Liver (tissue), 8 donors: ENCODE measurements at regions not wholly inside any gene's neighbourhood (a gene's known extent, or its start where the extent isn't known, plus 50 kb on each side); places are given as distances from the start of the nearest gene placed in this dataset.

Experiments
- DNase-seq: peaks from one replicate; pipeline ENCODE4 v3.0.0-alpha.2; 2017; ENCODE audit warnings: low spot score
- H3K27ac ChIP-seq, 2 donors: one replicate each; pipeline ENCODE4 v1.7.0; 2013; ENCODE audit warnings: inconsistent platforms in 2 of 2, low read length in 2 of 2, control low read depth in 1 of 2, low read depth in 1 of 2, mild to moderate bottlenecking in 1 of 2
- H3K27me3 ChIP-seq, 4 donors: one replicate each; pipeline versions ENCODE4 v1.6.1 to v1.7.0; 2013; ENCODE audit warnings: low read length in 3 of 4, inconsistent platforms in 1 of 4, mild to moderate bottlenecking in 1 of 4, moderate library complexity in 1 of 4; ENCODE audit not compliant: control insufficient read depth in 4 of 4, insufficient read depth in 4 of 4
- H3K36me3 ChIP-seq, 4 donors: one replicate each; pipeline versions ENCODE4 v1.6.1 to v1.7.0; 2013; ENCODE audit warnings: low read length in 3 of 4, mild to moderate bottlenecking in 3 of 4, low read depth in 1 of 4, moderate library complexity in 1 of 4; ENCODE audit not compliant: control insufficient read depth in 4 of 4, insufficient read depth in 3 of 4
- H3K4me1 ChIP-seq, 4 donors: one replicate each; pipeline versions ENCODE4 v1.6.1 to v1.7.0; 2013; ENCODE audit warnings: low read length in 3 of 4, mild to moderate bottlenecking in 3 of 4, moderate library complexity in 1 of 4; ENCODE audit not compliant: control insufficient read depth in 4 of 4, insufficient read depth in 4 of 4
- H3K4me3 ChIP-seq, 3 donors: one replicate each; pipeline versions ENCODE4 v1.6.1 to v1.7.0; 2013; ENCODE audit warnings: low read length in 3 of 3, control low read depth in 1 of 3, low read depth in 1 of 3, mild to moderate bottlenecking in 1 of 3
- H3K9ac ChIP-seq, 2 donors: one replicate each; pipeline ENCODE4 v1.7.0; 2013; ENCODE audit warnings: low read length in 2 of 2, mild to moderate bottlenecking in 2 of 2, moderate library complexity in 2 of 2, control low read depth in 1 of 2, low read depth in 1 of 2
- H3K9me3 ChIP-seq, 4 donors: one replicate each; pipeline versions ENCODE4 v1.6.1 to v1.7.0; 2013; ENCODE audit warnings: low read length in 3 of 4; ENCODE audit not compliant: control insufficient read depth in 4 of 4
- ATF3 ChIP-seq: IDR thresholded peaks from 2 replicates; pipeline ENCODE4 v1.6.1; 2016; ENCODE audit warnings: antibody characterized with exemption
- EGR1 ChIP-seq, 2 donors: IDR thresholded peaks; 2 replicates each; pipeline ENCODE4 v1.6.1; 2016 to 2018; ENCODE audit warnings: antibody characterized with exemption in 2 of 2, low read depth in 2 of 2
- FOXA1 ChIP-seq: IDR thresholded peaks from 2 replicates; pipeline ENCODE4 v1.6.1; 2016; ENCODE audit warnings: antibody characterized with exemption
- FOXA2 ChIP-seq: IDR thresholded peaks from 2 replicates; pipeline ENCODE4 v1.6.1; 2016; ENCODE audit warnings: antibody characterized with exemption
- GABPA ChIP-seq, 2 donors: IDR thresholded peaks in 1 of 2; conservative IDR thresholded peaks in 1 of 2; 2 replicates each; pipeline ENCODE4 v1.6.1; 2016; ENCODE audit warnings: antibody characterized with exemption in 2 of 2, mild to moderate bottlenecking in 1 of 2, moderate library complexity in 1 of 2
- HNF4A ChIP-seq, 2 donors: conservative IDR thresholded peaks; 2 replicates each; pipeline ENCODE4 v1.6.1; 2016; ENCODE audit warnings: antibody characterized with exemption in 2 of 2, mild to moderate bottlenecking in 2 of 2
- HNF4G ChIP-seq: IDR thresholded peaks from 2 replicates; pipeline ENCODE4 v1.6.1; 2016; ENCODE audit warnings: antibody characterized with exemption
- JUND ChIP-seq, 2 donors: IDR thresholded peaks; 2 replicates each; pipeline ENCODE4 v1.6.1; 2016; ENCODE audit warnings: antibody characterized with exemption in 2 of 2
- RAD21 ChIP-seq, 2 donors: IDR thresholded peaks; 2 replicates each; pipeline ENCODE4 v1.6.1; 2016; ENCODE audit warnings: antibody characterized with exemption in 2 of 2, mild to moderate bottlenecking in 2 of 2
- RXRA ChIP-seq, 2 donors: IDR thresholded peaks; 2 replicates each; pipeline ENCODE4 v1.6.1; 2017 to 2018; ENCODE audit warnings: antibody characterized with exemption in 2 of 2, mild to moderate bottlenecking in 1 of 2
- SP1 ChIP-seq: IDR thresholded peaks from 2 replicates; pipeline ENCODE4 v1.6.1; 2018; ENCODE audit warnings: antibody characterized with exemption, mild to moderate bottlenecking
- TAF1 ChIP-seq: conservative IDR thresholded peaks from 2 replicates; pipeline ENCODE4 v1.6.1; 2016; ENCODE audit warnings: antibody characterized with exemption, mild to moderate bottlenecking
- YY1 ChIP-seq: IDR thresholded peaks from 2 replicates; pipeline ENCODE4 v1.6.1; 2016; ENCODE audit warnings: antibody characterized with exemption, mild to moderate bottlenecking
- WGBS: extraction: QIAGEN DNeasy Blood & Tissue Kit; methylation state at CpG from one replicate; pipeline ENCODE4 v1.1.7; 2013; 5-methylcytosine and 5-hydroxymethylcytosine counted together
- TF ChIP-seq, protein P1 (sequence below): IDR thresholded peaks from 2 replicates; pipeline ENCODE4 v1.6.1; 2016; ENCODE audit warnings: antibody characterized with exemption
- TF ChIP-seq, protein P2 (sequence below): IDR thresholded peaks from 2 replicates; pipeline ENCODE4 v1.6.1; 2016; ENCODE audit warnings: antibody characterized with exemption, mild to moderate bottlenecking
- TF ChIP-seq, protein P3 (sequence below): fragments of 150-350 bp; IDR thresholded peaks from 2 replicates; pipeline ENCODE4 v1.5.1; 2017; ENCODE audit warnings: improper control_type of control experiment, low read depth, low read length; ENCODE audit not compliant: missing input control
- TF ChIP-seq, protein P4 (sequence below): IDR thresholded peaks from 2 replicates; pipeline ENCODE4 v1.6.1; 2016; ENCODE audit warnings: antibody characterized with exemption
- donor health status: healthy.
- donor health status: healthy.
- donor health status: healthy.
- donor health status: healthy.
- donor health status: healthy.

DNA sequence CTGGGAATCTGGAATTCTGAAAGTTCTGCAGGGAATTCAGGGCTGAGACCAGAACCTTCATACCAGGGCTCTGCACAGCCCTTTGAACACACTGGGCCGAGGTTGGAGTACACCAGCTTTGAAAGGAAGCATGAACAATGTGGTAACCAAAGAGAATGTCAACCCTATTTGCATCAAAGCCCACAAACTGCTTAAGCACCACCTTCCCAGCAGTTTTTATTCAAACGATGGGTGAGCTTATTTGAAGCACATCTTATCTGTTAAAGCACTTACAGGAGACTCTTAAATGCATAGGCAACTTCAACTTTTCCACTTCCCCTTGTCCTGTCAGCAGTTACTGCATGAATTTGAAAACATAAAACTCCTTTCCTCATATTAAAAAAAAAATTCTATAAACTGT lies 96.6 kb downstream of the TXNL1 start:
- no peak overlapping the region for H3K4me3 ChIP-seq
- DNase-seq = no peak
- no peaks in the 10 kb centered on the region for H3K27me3 ChIP-seq
- H3K36me3 ChIP-seq = peaks cover 0 to 1% (median 0%) of the 10 kb centered on the region in 4 donors
- 53% methylated on average over 2 of the region's 2 CpGs for WGBS
- H3K9ac ChIP-seq = no peak overlapping the region
- no peak for TF ChIP-seq RXRA (IDR thresholded peaks at IDR 0.05)
- no peak for TF ChIP-seq SP1
- TF ChIP-seq HNF4G = no peak
- no peak for TF ChIP-seq FOXA1
- no peak for TF ChIP-seq GABPA (IDR thresholded peaks at IDR 0.05 in 1 of 2, conservative IDR thresholded peaks at IDR 0.05 in 1 of 2)
- TF ChIP-seq RAD21 (IDR thresholded peaks at IDR 0.05) = no peak
- TF ChIP-seq JUND (IDR thresholded peaks at IDR 0.05) = no peak
- TF ChIP-seq, protein P1, sequence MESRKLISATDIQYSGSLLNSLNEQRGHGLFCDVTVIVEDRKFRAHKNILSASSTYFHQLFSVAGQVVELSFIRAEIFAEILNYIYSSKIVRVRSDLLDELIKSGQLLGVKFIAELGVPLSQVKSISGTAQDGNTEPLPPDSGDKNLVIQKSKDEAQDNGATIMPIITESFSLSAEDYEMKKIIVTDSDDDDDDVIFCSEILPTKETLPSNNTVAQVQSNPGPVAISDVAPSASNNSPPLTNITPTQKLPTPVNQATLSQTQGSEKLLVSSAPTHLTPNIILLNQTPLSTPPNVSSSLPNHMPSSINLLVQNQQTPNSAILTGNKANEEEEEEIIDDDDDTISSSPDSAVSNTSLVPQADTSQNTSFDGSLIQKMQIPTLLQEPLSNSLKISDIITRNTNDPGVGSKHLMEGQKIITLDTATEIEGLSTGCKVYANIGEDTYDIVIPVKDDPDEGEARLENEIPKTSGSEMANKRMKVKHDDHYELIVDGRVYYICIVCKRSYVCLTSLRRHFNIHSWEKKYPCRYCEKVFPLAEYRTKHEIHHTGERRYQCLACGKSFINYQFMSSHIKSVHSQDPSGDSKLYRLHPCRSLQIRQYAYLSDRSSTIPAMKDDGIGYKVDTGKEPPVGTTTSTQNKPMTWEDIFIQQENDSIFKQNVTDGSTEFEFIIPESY = no peak
- no peak for TF ChIP-seq FOXA2
- TF ChIP-seq ATF3 = no peak
- TF ChIP-seq, protein P2, sequence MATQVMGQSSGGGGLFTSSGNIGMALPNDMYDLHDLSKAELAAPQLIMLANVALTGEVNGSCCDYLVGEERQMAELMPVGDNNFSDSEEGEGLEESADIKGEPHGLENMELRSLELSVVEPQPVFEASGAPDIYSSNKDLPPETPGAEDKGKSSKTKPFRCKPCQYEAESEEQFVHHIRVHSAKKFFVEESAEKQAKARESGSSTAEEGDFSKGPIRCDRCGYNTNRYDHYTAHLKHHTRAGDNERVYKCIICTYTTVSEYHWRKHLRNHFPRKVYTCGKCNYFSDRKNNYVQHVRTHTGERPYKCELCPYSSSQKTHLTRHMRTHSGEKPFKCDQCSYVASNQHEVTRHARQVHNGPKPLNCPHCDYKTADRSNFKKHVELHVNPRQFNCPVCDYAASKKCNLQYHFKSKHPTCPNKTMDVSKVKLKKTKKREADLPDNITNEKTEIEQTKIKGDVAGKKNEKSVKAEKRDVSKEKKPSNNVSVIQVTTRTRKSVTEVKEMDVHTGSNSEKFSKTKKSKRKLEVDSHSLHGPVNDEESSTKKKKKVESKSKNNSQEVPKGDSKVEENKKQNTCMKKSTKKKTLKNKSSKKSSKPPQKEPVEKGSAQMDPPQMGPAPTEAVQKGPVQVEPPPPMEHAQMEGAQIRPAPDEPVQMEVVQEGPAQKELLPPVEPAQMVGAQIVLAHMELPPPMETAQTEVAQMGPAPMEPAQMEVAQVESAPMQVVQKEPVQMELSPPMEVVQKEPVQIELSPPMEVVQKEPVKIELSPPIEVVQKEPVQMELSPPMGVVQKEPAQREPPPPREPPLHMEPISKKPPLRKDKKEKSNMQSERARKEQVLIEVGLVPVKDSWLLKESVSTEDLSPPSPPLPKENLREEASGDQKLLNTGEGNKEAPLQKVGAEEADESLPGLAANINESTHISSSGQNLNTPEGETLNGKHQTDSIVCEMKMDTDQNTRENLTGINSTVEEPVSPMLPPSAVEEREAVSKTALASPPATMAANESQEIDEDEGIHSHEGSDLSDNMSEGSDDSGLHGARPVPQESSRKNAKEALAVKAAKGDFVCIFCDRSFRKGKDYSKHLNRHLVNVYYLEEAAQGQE = no peak
- TF ChIP-seq, protein P3, sequence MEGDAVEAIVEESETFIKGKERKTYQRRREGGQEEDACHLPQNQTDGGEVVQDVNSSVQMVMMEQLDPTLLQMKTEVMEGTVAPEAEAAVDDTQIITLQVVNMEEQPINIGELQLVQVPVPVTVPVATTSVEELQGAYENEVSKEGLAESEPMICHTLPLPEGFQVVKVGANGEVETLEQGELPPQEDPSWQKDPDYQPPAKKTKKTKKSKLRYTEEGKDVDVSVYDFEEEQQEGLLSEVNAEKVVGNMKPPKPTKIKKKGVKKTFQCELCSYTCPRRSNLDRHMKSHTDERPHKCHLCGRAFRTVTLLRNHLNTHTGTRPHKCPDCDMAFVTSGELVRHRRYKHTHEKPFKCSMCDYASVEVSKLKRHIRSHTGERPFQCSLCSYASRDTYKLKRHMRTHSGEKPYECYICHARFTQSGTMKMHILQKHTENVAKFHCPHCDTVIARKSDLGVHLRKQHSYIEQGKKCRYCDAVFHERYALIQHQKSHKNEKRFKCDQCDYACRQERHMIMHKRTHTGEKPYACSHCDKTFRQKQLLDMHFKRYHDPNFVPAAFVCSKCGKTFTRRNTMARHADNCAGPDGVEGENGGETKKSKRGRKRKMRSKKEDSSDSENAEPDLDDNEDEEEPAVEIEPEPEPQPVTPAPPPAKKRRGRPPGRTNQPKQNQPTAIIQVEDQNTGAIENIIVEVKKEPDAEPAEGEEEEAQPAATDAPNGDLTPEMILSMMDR = no peak
- TF ChIP-seq, protein P4, sequence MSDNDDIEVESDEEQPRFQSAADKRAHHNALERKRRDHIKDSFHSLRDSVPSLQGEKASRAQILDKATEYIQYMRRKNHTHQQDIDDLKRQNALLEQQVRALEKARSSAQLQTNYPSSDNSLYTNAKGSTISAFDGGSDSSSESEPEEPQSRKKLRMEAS = no peak
- TF ChIP-seq TAF1 = no peak
- no peak for TF ChIP-seq YY1
- TF ChIP-seq EGR1 (IDR thresholded peaks at IDR 0.05; ENCODE audit: low read depth in 2 of 2) = no peak
- no peaks in the 10 kb centered on the region for H3K4me1 ChIP-seq
- H3K27ac ChIP-seq = no peak overlapping the region
- no peaks in the 10 kb centered on the region for H3K9me3 ChIP-seq

GRCh38 chr18:56541340-56541739 lies 97.1 kb downstream of the TXNL1 start:
- H3K9ac ChIP-seq = no peak overlapping the region
- peaks cover 0 to 1% (median 0%) of the 10 kb centered on the region in 4 donors for H3K36me3 ChIP-seq
- TF ChIP-seq JUND (IDR thresholded peaks at IDR 0.05) (no peak), FOXA2 (no peak), RXRA (IDR thresholded peaks at IDR 0.05) (no peak), FOXA1 (no peak), HNF4A (conservative IDR thresholded peaks at IDR 0.05) (no peak), HNF4G (no peak), EGR1 (IDR thresholded peaks at IDR 0.05; ENCODE audit: low read depth in 2 of 2) (no peak), GABPA (IDR thresholded peaks at IDR 0.05 in 1 of 2, conservative IDR thresholded peaks at IDR 0.05 in 1 of 2) (no peak), TAF1 (no peak), RAD21 (IDR thresholded peaks at IDR 0.05) (no peak)
- TF ChIP-seq, protein P4 = no peak
- TF ChIP-seq, protein P1 = no peak
- WGBS = 76% methylated on average over 2 of the region's 2 CpGs
- H3K4me1 ChIP-seq = no peaks in the 10 kb centered on the region
- no peak overlapping the region for H3K27ac ChIP-seq
- no peak overlapping the region for H3K4me3 ChIP-seq
- no peaks in the 10 kb centered on the region for H3K9me3 ChIP-seq
- H3K27me3 ChIP-seq = no peaks in the 10 kb centered on the region
- no peak for DNase-seq
